ENCODE measurements at regions not wholly inside any gene's neighbourhood (a gene's known extent, or its start where the extent isn't known, plus 50 kb on each side); places are given as distances from the start of the nearest gene placed in this dataset.

- no peaks in the 10 kb centered on the region for H3K9me3 ChIP-seq (ENCODE audit: insufficient read depth, low read length)
- no peaks in the 10 kb centered on the region for H3K36me3 ChIP-seq (ENCODE audit: insufficient read depth, insufficient read length, low read length)
- no peaks in the 10 kb centered on the region for H3K27me3 ChIP-seq (ENCODE audit: insufficient read depth, insufficient read length)
- no peaks in the 10 kb centered on the region for H3K4me1 ChIP-seq (ENCODE audit: insufficient read depth, insufficient read length)
- no peak overlapping the region for H3K9ac ChIP-seq (ENCODE audit: insufficient read length, low read depth)
- DNase-seq (ENCODE audit: low read depth, low spot score) = no peak
- H3K4me3 ChIP-seq (ENCODE audit: insufficient read length, low read depth) = no peak overlapping the region
- TF ChIP-seq SUZ12 (IDR thresholded peaks at IDR 0.05; ENCODE audit: extremely low read depth, insufficient read depth, insufficient read length) (no peak), ZNF274 (IDR thresholded peaks at IDR 0.05; ENCODE audit: low read depth, low read length) (no peak), YY1 (IDR thresholded peaks at IDR 0.05; ENCODE audit: insufficient read depth, insufficient read length) (no peak)
Measured at GRCh38 chr4:35649011-35649410, 595.3 kb downstream of the ARAP2 start.

GRCh38 chr4:35649778-35650177, 594.5 kb downstream of the ARAP2 start:
- no peak for DNase-seq (ENCODE audit: low read depth, low spot score)
- H3K27me3 ChIP-seq (ENCODE audit: insufficient read depth, insufficient read length) = no peaks in the 10 kb centered on the region
- H3K4me3 ChIP-seq (ENCODE audit: insufficient read length, low read depth) = no peak overlapping the region
- H3K9me3 ChIP-seq (ENCODE audit: insufficient read depth, low read length) = no peaks in the 10 kb centered on the region
- H3K36me3 ChIP-seq (ENCODE audit: insufficient read depth, insufficient read length, low read length) = no peaks in the 10 kb centered on the region
- no peak overlapping the region for H3K9ac ChIP-seq (ENCODE audit: insufficient read length, low read depth)
- no peaks in the 10 kb centered on the region for H3K4me1 ChIP-seq (ENCODE audit: insufficient read depth, insufficient read length)
- TF ChIP-seq SUZ12 (IDR thresholded peaks at IDR 0.05; ENCODE audit: extremely low read depth, insufficient read depth, insufficient read length) (no peak), YY1 (IDR thresholded peaks at IDR 0.05; ENCODE audit: insufficient read depth, insufficient read length) (no peak), ZNF274 (IDR thresholded peaks at IDR 0.05; ENCODE audit: low read depth, low read length) (no peak)

GRCh38 chr4:35652197-35652596, 592.1 kb downstream of the ARAP2 start:
- Histone ChIP-seq H3K4me1 (ENCODE audit: insufficient read depth, insufficient read length) (no peaks in the 10 kb centered on the region), H3K9me3 (ENCODE audit: insufficient read depth, low read length) (no peaks in the 10 kb centered on the region), H3K9ac (ENCODE audit: insufficient read length, low read depth) (no peak overlapping the region), H3K36me3 (ENCODE audit: insufficient read depth, insufficient read length, low read length) (no peaks in the 10 kb centered on the region), H3K4me3 (ENCODE audit: insufficient read length, low read depth) (no peak overlapping the region), H3K27me3 (ENCODE audit: insufficient read depth, insufficient read length) (no peaks in the 10 kb centered on the region)
- TF ChIP-seq SUZ12 (IDR thresholded peaks at IDR 0.05; ENCODE audit: extremely low read depth, insufficient read depth, insufficient read length) (no peak), ZNF274 (IDR thresholded peaks at IDR 0.05; ENCODE audit: low read depth, low read length) (no peak), YY1 (IDR thresholded peaks at IDR 0.05; ENCODE audit: insufficient read depth, insufficient read length) (no peak)
- no peak for DNase-seq (ENCODE audit: low read depth, low spot score)

- no peaks in the 10 kb centered on the region for H3K4me1 ChIP-seq (ENCODE audit: insufficient read depth, insufficient read length)
- H3K4me3 ChIP-seq (ENCODE audit: insufficient read length, low read depth) = no peak overlapping the region
- no peaks in the 10 kb centered on the region for H3K27me3 ChIP-seq (ENCODE audit: insufficient read depth, insufficient read length)
- H3K9me3 ChIP-seq (ENCODE audit: insufficient read depth, low read length) = no peaks in the 10 kb centered on the region
- DNase-seq (ENCODE audit: low read depth, low spot score) = no peak
- H3K36me3 ChIP-seq (ENCODE audit: insufficient read depth, insufficient read length, low read length) = no peaks in the 10 kb centered on the region
- H3K9ac ChIP-seq (ENCODE audit: insufficient read length, low read depth) = no peak overlapping the region
- no peak for TF ChIP-seq YY1 (IDR thresholded peaks at IDR 0.05; ENCODE audit: insufficient read depth, insufficient read length)
- no peak for TF ChIP-seq ZNF274 (IDR thresholded peaks at IDR 0.05; ENCODE audit: low read depth, low read length)
- TF ChIP-seq SUZ12 (IDR thresholded peaks at IDR 0.05; ENCODE audit: extremely low read depth, insufficient read depth, insufficient read length) = no peak
Measured at GRCh38 chr4:35653451-35653850, 590.9 kb downstream of the ARAP2 start.

- H3K27me3 ChIP-seq (ENCODE audit: insufficient read depth, insufficient read length) = no peaks in the 10 kb centered on the region
Measured at GRCh38 chr4:35673137-35673536, 571.2 kb downstream of the ARAP2 start.

GRCh38 chr4:35684755-35685154, 559.6 kb downstream of the ARAP2 start:
- Histone ChIP-seq H3K27me3 (ENCODE audit: insufficient read depth, insufficient read length) (no peaks in the 10 kb centered on the region), H3K9me3 (ENCODE audit: insufficient read depth, low read length) (no peaks in the 10 kb centered on the region; the same call in 1 of the 2 replicates), H3K4me1 (ENCODE audit: insufficient read depth, insufficient read length) (no peaks in the 10 kb centered on the region), H3K4me3 (ENCODE audit: insufficient read length, low read depth) (no peak overlapping the region), H3K9ac (ENCODE audit: insufficient read length, low read depth) (no peak overlapping the region), H3K36me3 (ENCODE audit: insufficient read depth, insufficient read length, low read length) (no peaks in the 10 kb centered on the region)
- TF ChIP-seq YY1 (IDR thresholded peaks at IDR 0.05; ENCODE audit: insufficient read depth, insufficient read length) (no peak), ZNF274 (IDR thresholded peaks at IDR 0.05; ENCODE audit: low read depth, low read length) (no peak), SUZ12 (IDR thresholded peaks at IDR 0.05; ENCODE audit: extremely low read depth, insufficient read depth, insufficient read length) (no peak)
- DNase-seq (ENCODE audit: low read depth, low spot score) = no peak

More at GRCh38 chr4:35673137-35673536, 571.2 kb downstream of the ARAP2 start:
- H3K4me1 ChIP-seq (ENCODE audit: insufficient read depth, insufficient read length) = no peaks in the 10 kb centered on the region
- H3K9me3 ChIP-seq (ENCODE audit: insufficient read depth, low read length) = no peaks in the 10 kb centered on the region
- no peak for DNase-seq (ENCODE audit: low read depth, low spot score)
- H3K36me3 ChIP-seq (ENCODE audit: insufficient read depth, insufficient read length, low read length) = no peaks in the 10 kb centered on the region
- H3K4me3 ChIP-seq (ENCODE audit: insufficient read length, low read depth) = no peak overlapping the region
- no peak overlapping the region for H3K9ac ChIP-seq (ENCODE audit: insufficient read length, low read depth)
- TF ChIP-seq ZNF274 (IDR thresholded peaks at IDR 0.05; ENCODE audit: low read depth, low read length) (no peak), YY1 (IDR thresholded peaks at IDR 0.05; ENCODE audit: insufficient read depth, insufficient read length) (no peak), SUZ12 (IDR thresholded peaks at IDR 0.05; ENCODE audit: extremely low read depth, insufficient read depth, insufficient read length) (no peak)

GRCh38 chr4:35689870-35690269, 554.4 kb downstream of the ARAP2 start:
- H3K4me3 ChIP-seq (ENCODE audit: insufficient read length, low read depth) = no peak overlapping the region
- DNase-seq (ENCODE audit: low read depth, low spot score) = no peak
- H3K27me3 ChIP-seq (ENCODE audit: insufficient read depth, insufficient read length) = no peaks in the 10 kb centered on the region
- H3K9ac ChIP-seq (ENCODE audit: insufficient read length, low read depth) = no peak overlapping the region
- no peaks in the 10 kb centered on the region for H3K36me3 ChIP-seq (ENCODE audit: insufficient read depth, insufficient read length, low read length)
- H3K4me1 ChIP-seq (ENCODE audit: insufficient read depth, insufficient read length) = no peaks in the 10 kb centered on the region
- H3K9me3 ChIP-seq (ENCODE audit: insufficient read depth, low read length) = no peaks in the 10 kb centered on the region
- TF ChIP-seq YY1 (IDR thresholded peaks at IDR 0.05; ENCODE audit: insufficient read depth, insufficient read length) = no peak
- no peak for TF ChIP-seq SUZ12 (IDR thresholded peaks at IDR 0.05; ENCODE audit: extremely low read depth, insufficient read depth, insufficient read length)
- no peak for TF ChIP-seq ZNF274 (IDR thresholded peaks at IDR 0.05; ENCODE audit: low read depth, low read length)

All from NT2/D1 (cell line).